ENCODE measurements at regions not wholly inside any gene's neighbourhood (a gene's known extent, or its start where the extent isn't known, plus 50 kb on each side); places are given as distances from the start of the nearest gene placed in this dataset.

DNA sequence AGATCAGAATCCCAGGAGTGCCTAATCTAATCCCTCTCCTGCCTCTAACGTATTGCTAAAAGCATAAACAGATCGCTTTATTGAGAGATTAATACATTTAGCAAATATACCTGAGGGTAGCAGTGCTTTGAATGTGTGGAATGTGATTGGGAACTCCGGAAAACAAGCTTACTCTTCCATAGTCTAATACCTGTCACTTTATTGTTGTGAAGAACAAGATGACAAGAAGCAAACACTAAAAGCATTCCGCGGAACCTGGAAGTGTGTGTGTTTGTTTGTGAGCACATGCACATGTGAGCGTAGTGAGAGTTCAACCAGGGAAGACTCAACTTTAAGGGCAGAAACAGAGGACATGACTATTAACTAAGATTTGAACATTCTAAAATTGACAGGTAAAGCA is 265.0 kb upstream of the GJE1 start:
- no peak for TF ChIP-seq ZNF274 (IDR thresholded peaks at IDR 0.05; ENCODE audit: low read depth, low read length)
- TF ChIP-seq YY1 (IDR thresholded peaks at IDR 0.05; ENCODE audit: insufficient read depth, insufficient read length): no peak
- no peak for TF ChIP-seq SUZ12 (IDR thresholded peaks at IDR 0.05; ENCODE audit: extremely low read depth, insufficient read depth, insufficient read length)
